ENCODE measurements at regions not wholly inside any gene's neighbourhood (a gene's known extent, or its start where the extent isn't known, plus 50 kb on each side); places are given as distances from the start of the nearest gene placed in this dataset.

GRCh38 chr4:30269850-30270249 is 450.3 kb upstream of the PCDH7 start:
- H3K4me3 ChIP-seq (ENCODE audit: control insufficient read depth, low read depth, low read length) = no peak overlapping the region
- DNase-seq (ENCODE audit: low read depth) = no peak
- TF ChIP-seq, protein P1, sequence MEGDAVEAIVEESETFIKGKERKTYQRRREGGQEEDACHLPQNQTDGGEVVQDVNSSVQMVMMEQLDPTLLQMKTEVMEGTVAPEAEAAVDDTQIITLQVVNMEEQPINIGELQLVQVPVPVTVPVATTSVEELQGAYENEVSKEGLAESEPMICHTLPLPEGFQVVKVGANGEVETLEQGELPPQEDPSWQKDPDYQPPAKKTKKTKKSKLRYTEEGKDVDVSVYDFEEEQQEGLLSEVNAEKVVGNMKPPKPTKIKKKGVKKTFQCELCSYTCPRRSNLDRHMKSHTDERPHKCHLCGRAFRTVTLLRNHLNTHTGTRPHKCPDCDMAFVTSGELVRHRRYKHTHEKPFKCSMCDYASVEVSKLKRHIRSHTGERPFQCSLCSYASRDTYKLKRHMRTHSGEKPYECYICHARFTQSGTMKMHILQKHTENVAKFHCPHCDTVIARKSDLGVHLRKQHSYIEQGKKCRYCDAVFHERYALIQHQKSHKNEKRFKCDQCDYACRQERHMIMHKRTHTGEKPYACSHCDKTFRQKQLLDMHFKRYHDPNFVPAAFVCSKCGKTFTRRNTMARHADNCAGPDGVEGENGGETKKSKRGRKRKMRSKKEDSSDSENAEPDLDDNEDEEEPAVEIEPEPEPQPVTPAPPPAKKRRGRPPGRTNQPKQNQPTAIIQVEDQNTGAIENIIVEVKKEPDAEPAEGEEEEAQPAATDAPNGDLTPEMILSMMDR (conservative IDR thresholded peaks at IDR 0.05; ENCODE audit: control insufficient read depth, insufficient read depth, low read depth, low read length) = no peak

DNA sequence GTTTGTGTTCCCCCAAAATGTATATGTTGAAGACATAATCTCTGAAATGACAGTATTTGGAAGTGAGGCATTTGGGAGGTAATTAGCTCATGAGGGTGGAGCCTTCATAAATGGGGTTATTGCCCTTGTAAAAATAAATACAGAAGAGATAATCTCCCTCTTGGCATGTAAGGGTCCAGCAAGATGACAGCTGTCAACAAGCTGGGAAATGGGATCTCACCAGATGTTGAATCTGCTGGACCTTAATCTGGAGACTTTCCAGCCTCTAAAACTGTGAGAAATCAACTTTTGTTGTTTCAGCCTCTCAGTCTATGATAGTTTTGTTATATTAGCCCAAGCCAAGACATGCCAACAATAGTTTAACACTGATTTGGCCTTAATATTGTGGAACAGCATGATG is 438.2 kb upstream of the PCDH7 start:
- H3K4me3 ChIP-seq (ENCODE audit: control insufficient read depth, low read depth, low read length) = no peak overlapping the region
- TF ChIP-seq, protein P1 (conservative IDR thresholded peaks at IDR 0.05; ENCODE audit: control insufficient read depth, insufficient read depth, low read depth, low read length) = no peak
- no peak for DNase-seq (ENCODE audit: low read depth)

DNA sequence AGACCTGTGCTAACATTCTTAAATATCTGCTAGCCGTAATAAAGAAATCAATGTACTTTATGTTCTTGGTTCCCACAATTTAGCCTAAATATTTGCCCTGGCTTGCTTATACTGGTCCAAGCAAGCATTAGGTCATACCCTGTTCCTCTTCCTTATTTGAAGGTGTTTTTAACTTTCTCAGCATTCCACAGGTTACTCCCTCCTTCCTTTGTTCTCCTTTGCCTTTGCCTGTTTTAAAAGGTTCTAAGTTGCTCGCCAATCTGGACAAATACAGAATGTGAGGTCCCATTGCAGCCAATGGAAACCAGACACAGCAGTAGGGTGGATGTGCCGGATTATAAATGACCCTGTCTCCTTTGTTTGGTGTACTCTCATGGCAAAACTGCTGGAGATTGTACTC is 436.8 kb upstream of the PCDH7 start:
- TF ChIP-seq, protein P1 (conservative IDR thresholded peaks at IDR 0.05; ENCODE audit: control insufficient read depth, insufficient read depth, low read depth, low read length) = no peak
- DNase-seq (ENCODE audit: low read depth) = no peak
- no peak overlapping the region for H3K4me3 ChIP-seq (ENCODE audit: control insufficient read depth, low read depth, low read length)

DNA sequence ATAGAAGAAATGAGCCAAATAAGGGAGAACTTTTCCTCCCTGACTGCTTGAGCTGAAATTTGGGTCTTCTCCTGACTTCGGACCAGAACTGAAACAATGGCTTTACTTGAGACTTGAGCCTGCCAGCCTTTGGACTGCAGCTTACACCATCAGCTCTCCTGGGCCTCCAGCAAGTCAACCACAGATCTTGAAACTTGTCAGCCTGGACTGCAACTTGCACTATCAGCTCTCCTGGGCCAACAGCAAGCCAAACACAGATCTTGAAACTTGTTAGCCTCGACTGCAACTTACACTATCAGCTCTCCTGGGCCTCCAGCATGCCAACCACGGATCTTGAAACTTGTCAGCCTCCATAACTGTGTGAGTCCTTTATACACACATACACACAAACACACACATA is 425.9 kb upstream of the PCDH7 start:
- H3K4me3 ChIP-seq (ENCODE audit: control insufficient read depth, low read depth, low read length) = no peak overlapping the region
- TF ChIP-seq, protein P1 (conservative IDR thresholded peaks at IDR 0.05; ENCODE audit: control insufficient read depth, insufficient read depth, low read depth, low read length) = no peak
- DNase-seq (ENCODE audit: low read depth) = no peak

GRCh38 chr4:30295652-30296051 is 424.5 kb upstream of the PCDH7 start:
- TF ChIP-seq, protein P1 (conservative IDR thresholded peaks at IDR 0.05; ENCODE audit: control insufficient read depth, insufficient read depth, low read depth, low read length) = no peak
- H3K4me3 ChIP-seq (ENCODE audit: control insufficient read depth, low read depth, low read length) = no peak overlapping the region
- DNase-seq (ENCODE audit: low read depth) = no peak

DNA sequence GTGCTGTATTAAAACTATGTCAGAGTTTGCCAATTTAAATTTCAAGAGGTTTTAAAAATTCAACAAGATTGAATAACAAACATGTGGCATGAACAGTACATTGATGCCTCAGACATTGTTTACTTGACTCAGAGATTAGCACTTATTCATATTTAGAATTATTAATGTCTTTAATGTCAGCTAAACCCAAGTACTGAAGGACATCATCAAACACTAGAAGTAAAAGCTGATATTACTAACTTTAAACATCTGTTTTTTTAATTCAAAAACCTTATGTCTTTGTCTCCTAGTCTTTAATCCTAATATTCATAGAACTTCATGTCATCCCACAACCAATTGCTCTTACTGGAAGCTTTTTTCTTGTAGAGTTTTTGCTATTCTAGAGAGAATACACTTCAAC is 406.2 kb upstream of the PCDH7 start:
- no peak overlapping the region for H3K4me3 ChIP-seq (ENCODE audit: control insufficient read depth, low read depth, low read length)
- no peak for DNase-seq (ENCODE audit: low read depth)
- TF ChIP-seq, protein P1 (conservative IDR thresholded peaks at IDR 0.05; ENCODE audit: control insufficient read depth, insufficient read depth, low read depth, low read length) = no peak
